ENCODE measurements at regions not wholly inside any gene's neighbourhood (a gene's known extent, or its start where the extent isn't known, plus 50 kb on each side); places are given as distances from the start of the nearest gene placed in this dataset.
"Not testable (repeated sequence)": the region's sequence is repeated elsewhere in the genome, so short reads cannot be mapped to it uniquely, and the experiment has no call there.

DNA sequence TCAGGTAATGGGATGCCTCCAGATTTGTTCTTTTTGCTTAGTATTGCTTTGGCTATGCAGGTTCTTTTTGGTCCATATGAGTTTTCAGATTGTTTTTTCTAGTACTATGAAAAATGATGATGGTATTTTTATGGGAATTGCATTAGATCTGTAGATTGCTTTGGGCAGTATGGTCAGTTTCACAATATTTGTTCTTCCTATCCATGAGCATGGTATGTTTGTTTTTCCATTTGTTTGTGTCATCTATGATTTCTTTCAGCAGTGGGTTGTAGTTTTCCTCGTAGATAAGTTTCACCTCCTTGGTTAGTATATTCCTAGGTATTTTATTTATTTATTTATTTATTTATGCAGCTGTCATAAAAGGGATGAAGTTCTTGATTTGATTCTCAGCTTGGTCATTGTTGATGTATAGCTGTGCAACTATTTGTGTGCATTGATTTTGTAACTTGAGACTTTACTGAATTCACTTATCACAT is 103.9 kb upstream of the DNAH14 start:
- Histone ChIP-seq H3K36me3 (ENCODE audit: insufficient read depth, low read length) (no peaks in the 10 kb centered on the region), H3K4me3 (no peak overlapping the region), H3K9me3 (ENCODE audit: low read depth, low read length) (no peaks in the 10 kb centered on the region), H3K27ac (no peak overlapping the region), H3K9ac (ENCODE audit: insufficient read length) (no peak overlapping the region)
- no peak for TF ChIP-seq POLR2AphosphoS5 (IDR thresholded peaks at IDR 0.05; ENCODE audit: borderline replicate concordance, low read depth, low read length)
- TF ChIP-seq EZH2 (IDR thresholded peaks at IDR 0.05), result no peak
- TF ChIP-seq FOXP2 (optimal IDR thresholded peaks at IDR 0.05; ENCODE audit: control extremely low read depth, extremely low read length, insufficient read depth), result no peak
- no peak for DNase-seq (ENCODE audit: low read depth, low spot score)

DNA sequence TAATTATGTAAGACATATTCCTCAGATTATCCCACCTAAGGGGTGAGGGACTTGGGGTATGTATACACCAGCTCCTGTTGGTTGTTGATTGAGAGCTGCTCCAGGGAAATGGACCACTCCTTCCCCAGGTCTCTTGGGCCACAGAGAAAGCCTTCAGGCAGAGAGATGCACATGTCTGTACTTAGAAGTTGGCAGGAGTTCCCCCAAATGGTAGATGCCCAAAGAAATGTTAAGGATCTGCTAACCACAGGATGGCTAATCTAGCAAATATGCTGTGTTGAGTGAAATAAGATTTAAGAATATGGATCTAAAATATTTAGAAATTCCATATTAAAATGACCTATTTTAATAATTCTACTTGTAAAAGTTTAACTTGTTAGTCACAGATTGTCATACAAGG is 100.8 kb upstream of the DNAH14 start:
- H3K9ac ChIP-seq (ENCODE audit: insufficient read length), result no peak overlapping the region
- no peak overlapping the region for H3K4me3 ChIP-seq
- no peak overlapping the region for H3K27ac ChIP-seq
- TF ChIP-seq POLR2AphosphoS5 (IDR thresholded peaks at IDR 0.05; ENCODE audit: borderline replicate concordance, low read depth, low read length), result no peak
- no peak for TF ChIP-seq FOXP2 (optimal IDR thresholded peaks at IDR 0.05; ENCODE audit: control extremely low read depth, extremely low read length, insufficient read depth)
- TF ChIP-seq EZH2 (IDR thresholded peaks at IDR 0.05), result no peak
- H3K9me3 ChIP-seq (ENCODE audit: low read depth, low read length), result no peaks in the 10 kb centered on the region
- no peak for DNase-seq (ENCODE audit: low read depth, low spot score)
- no peaks in the 10 kb centered on the region for H3K36me3 ChIP-seq (ENCODE audit: insufficient read depth, low read length)

DNA sequence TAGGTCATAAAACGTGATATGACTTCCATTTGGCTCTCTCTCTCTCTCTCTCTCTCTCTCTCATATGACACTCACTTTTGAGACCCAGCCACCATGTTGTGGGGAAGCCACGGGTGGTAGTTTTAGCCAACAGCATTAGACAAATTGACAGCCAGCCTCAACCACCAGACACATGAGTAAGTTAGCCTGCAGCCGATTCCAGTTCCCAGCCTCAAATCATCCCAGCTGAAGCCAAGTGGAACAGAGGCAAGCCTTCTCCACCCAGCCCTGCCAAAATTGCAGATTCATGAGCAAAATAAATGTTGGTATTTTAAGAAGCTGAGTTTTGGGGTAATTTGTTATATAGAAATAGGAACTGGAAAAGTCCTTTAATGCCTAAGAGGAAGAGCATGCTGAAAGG is 98.0 kb upstream of the DNAH14 start:
- Histone ChIP-seq H3K27ac (no peak overlapping the region), H3K9ac (ENCODE audit: insufficient read length) (no peak overlapping the region), H3K4me3 (no peak overlapping the region), H3K36me3 (ENCODE audit: insufficient read depth, low read length) (no peaks in the 10 kb centered on the region), H3K9me3 (ENCODE audit: low read depth, low read length) (no peaks in the 10 kb centered on the region)
- no peak for DNase-seq (ENCODE audit: low read depth, low spot score)
- no peak for TF ChIP-seq FOXP2 (optimal IDR thresholded peaks at IDR 0.05; ENCODE audit: control extremely low read depth, extremely low read length, insufficient read depth)
- TF ChIP-seq POLR2AphosphoS5 (IDR thresholded peaks at IDR 0.05; ENCODE audit: borderline replicate concordance, low read depth, low read length), result no peak
- no peak for TF ChIP-seq EZH2 (IDR thresholded peaks at IDR 0.05)

DNA sequence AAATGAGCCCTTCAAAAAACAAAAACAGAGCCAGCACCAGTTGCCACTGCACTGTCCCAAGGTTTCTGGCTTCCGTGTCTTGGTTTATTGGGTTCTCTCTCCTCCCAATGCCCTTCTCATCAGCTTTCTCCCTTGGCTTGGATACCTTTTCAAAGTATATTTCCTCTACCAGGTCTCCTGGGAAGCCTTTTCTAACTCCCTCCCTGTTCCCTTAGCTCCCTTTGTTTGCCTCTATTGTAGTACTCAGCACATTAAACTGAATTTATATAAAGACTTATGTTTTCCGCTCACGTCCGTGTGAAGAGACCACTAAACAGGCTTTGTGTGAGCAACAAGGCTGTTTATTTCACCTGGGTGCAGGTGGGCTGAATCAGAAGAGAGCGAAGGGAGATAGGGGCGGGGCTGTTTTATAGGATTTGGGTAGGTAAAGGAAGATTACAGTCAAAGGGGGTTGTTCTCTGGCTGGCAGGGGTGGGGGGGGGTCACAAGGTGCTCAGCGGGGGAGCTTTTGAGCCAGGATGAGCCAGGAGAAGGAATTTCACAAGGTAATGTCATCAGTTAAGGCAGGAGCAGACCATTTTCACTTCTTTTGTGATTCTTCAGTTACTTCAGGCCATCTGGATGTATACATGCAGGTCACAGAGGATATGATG is 89.7 kb upstream of the DNAH14 start:
- not testable (repeated sequence) for DNase-seq (ENCODE audit: low read depth, low spot score); H3K9me3 ChIP-seq (ENCODE audit: low read depth, low read length); H3K27ac ChIP-seq; H3K9ac ChIP-seq (ENCODE audit: insufficient read length); H3K36me3 ChIP-seq (ENCODE audit: insufficient read depth, low read length); H3K4me3 ChIP-seq

DNA sequence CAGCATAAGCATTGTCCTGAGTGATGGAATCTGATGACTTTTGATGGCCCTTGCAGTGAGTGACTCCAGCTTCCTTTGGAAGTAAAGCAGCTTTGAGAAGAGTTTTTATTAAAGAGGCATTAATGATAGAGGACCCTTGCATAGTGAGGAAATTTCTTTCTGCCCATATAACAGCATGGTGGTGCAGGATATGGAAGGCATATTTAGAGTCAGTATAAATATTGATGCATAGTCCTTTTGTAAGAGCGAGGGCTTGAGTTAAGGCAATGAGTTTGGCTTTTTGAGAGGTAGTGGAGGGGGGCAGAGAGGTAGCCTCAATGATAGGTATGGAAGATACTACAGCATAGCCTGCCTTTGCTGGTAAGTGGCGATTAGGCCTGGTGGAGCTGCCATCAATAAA is 87.7 kb upstream of the DNAH14 start:
- not testable (repeated sequence) for H3K4me3 ChIP-seq; H3K36me3 ChIP-seq (ENCODE audit: insufficient read depth, low read length); H3K9me3 ChIP-seq (ENCODE audit: low read depth, low read length); H3K27ac ChIP-seq; DNase-seq (ENCODE audit: low read depth, low spot score); H3K9ac ChIP-seq (ENCODE audit: insufficient read length)

DNA sequence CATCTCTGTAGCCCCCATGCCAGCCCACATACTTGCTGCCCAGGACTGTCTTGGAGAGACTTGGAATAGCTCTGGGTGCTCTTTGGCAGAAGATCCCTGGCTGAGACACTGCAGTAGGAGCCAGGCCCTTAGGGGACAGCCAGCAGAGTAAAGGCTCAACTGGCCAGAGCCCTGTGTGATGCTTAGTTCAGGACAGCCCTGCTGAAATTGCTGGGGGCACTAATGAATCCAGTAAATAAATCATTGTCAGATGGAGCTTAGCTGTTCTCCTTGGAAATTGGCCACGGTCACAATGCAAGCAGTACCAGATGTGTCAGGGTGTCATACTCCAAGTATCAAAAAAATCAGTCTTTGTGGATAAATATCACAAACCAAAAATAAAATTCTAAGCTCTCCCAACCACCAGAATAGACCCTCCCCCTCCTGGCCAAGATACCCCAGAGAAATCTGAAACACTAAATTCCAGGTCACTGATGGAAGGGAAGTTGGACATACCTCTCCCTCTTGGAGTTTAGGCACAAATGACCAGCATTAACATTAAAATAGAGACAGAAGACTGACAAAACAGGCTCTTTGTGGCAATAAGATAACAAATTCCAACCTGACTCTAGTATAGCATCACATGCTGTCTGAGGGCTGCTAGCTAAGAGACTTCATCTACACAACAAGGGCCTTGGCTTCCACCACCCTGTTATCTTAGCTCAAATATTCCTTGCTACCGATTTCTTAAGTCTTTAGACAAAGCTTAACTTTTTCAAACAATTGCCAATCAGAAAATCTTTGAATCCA is 83.2 kb upstream of the DNAH14 start:
- H3K27ac ChIP-seq, result no peak overlapping the region
- no peaks in the 10 kb centered on the region for H3K36me3 ChIP-seq (ENCODE audit: insufficient read depth, low read length)
- no peak for DNase-seq (ENCODE audit: low read depth, low spot score)
- no peak overlapping the region for H3K9ac ChIP-seq (ENCODE audit: insufficient read length)
- no peak overlapping the region for H3K4me3 ChIP-seq
- no peaks in the 10 kb centered on the region for H3K9me3 ChIP-seq (ENCODE audit: low read depth, low read length)
- no peak for TF ChIP-seq POLR2AphosphoS5 (IDR thresholded peaks at IDR 0.05; ENCODE audit: borderline replicate concordance, low read depth, low read length)
- TF ChIP-seq EZH2 (IDR thresholded peaks at IDR 0.05), result no peak
- TF ChIP-seq FOXP2 (optimal IDR thresholded peaks at IDR 0.05; ENCODE audit: control extremely low read depth, extremely low read length, insufficient read depth), result no peak

DNA sequence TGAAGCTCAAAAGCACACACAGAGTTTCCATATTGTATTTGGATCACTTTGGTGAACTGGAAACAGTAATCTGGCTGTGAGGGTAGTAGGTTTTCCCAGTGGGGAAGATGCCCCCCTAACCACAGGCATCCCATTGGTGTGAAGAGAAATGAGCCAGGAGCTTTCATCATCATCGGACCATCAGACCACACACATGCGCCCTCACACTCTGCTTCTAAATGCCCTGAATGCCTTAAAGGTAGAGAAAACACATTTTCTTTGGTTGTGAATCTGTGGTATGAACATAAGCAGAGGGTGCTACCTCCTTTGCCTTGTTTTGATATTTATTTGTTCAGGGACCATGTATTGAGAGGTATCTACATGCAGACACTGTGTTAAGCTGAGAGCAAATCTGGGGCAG is 79.0 kb upstream of the DNAH14 start:
- no peak for DNase-seq (ENCODE audit: low read depth, low spot score)
- no peaks in the 10 kb centered on the region for H3K36me3 ChIP-seq (ENCODE audit: insufficient read depth, low read length)
- no peak overlapping the region for H3K4me3 ChIP-seq
- no peaks in the 10 kb centered on the region for H3K9me3 ChIP-seq (ENCODE audit: low read depth, low read length)
- no peak overlapping the region for H3K9ac ChIP-seq (ENCODE audit: insufficient read length)
- TF ChIP-seq FOXP2 (optimal IDR thresholded peaks at IDR 0.05; ENCODE audit: control extremely low read depth, extremely low read length, insufficient read depth) (no peak), POLR2AphosphoS5 (IDR thresholded peaks at IDR 0.05; ENCODE audit: borderline replicate concordance, low read depth, low read length) (no peak)
- H3K27ac ChIP-seq, result no peak overlapping the region

DNA sequence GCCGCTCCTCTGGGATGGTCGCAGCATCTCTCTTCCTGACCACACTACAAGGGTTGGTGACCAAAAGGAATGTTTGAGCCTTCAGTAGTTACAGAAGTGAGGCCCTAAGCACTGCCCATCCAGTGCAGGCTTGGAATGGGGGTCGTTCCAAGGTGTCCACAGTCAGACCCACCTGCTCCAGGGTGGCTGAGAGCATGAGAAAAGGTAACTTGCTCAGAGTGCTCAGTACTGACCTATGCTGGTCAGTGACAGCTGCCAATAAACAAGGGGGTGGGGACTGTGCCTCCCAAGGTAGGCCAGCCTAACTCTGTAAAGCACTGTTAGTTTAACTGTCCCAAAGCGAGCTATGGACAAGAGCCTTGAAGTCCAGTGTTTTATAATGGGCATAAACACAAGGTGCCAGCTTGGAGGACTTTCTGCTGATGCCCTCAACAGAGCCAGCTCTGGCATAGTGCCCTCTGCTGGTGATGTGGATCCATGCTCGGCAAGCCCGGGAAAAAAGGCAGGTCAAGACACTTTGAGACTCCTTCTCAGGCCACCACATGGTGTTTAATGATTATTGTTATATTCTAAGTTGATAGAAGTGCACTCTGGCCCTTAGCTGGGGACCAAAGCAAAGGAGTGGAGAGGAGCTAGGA is 78.1 kb upstream of the DNAH14 start:
- no peaks in the 10 kb centered on the region for H3K9me3 ChIP-seq (ENCODE audit: low read depth, low read length)
- no peak overlapping the region for H3K27ac ChIP-seq
- DNase-seq (ENCODE audit: low read depth, low spot score), result no peak
- no peaks in the 10 kb centered on the region for H3K36me3 ChIP-seq (ENCODE audit: insufficient read depth, low read length)
- TF ChIP-seq FOXP2 (optimal IDR thresholded peaks at IDR 0.05; ENCODE audit: control extremely low read depth, extremely low read length, insufficient read depth) (no peak), EZH2 (IDR thresholded peaks at IDR 0.05) (no peak), POLR2AphosphoS5 (IDR thresholded peaks at IDR 0.05; ENCODE audit: borderline replicate concordance, low read depth, low read length) (no peak)
- no peak overlapping the region for H3K4me3 ChIP-seq
- no peak overlapping the region for H3K9ac ChIP-seq (ENCODE audit: insufficient read length)

Data from SK-N-MC (cell line).